Gastroesophageal sphincter (tissue), 4 donors: ENCODE measurements at regions not wholly inside any gene's neighbourhood (a gene's known extent, or its start where the extent isn't known, plus 50 kb on each side); places are given as distances from the start of the nearest gene placed in this dataset.

Experiments used
- ATAC-seq: fragments of 150-250 bp; one replicate; pipeline ENCODE4 v1.9.1; 2016; ENCODE audit warnings: mild to moderate bottlenecking, moderate library complexity
- H3K27ac ChIP-seq, 4 donors: fragments of 200-600 bp; sonication (generic) in 3 of 4; 1 replicate in 3 of 4; 2 replicates in 1 of 4; pipeline ENCODE4 v1.5.1; 2016 to 2019
- H3K27me3 ChIP-seq: fragments of 200-600 bp; sonication (generic); one replicate; pipeline ENCODE4 v1.5.1; 2019
- H3K36me3 ChIP-seq, 2 donors: fragments of 200-600 bp; sonication (generic); one replicate each; pipeline ENCODE4 v1.5.1; 2019; ENCODE audit warnings: control low read depth in 1 of 2
- H3K4me1 ChIP-seq, 3 donors: fragments of 200-600 bp; sonication (generic); 1 replicate in 2 of 3; 2 replicates in 1 of 3; pipeline ENCODE4 v1.5.1; 2016 to 2019; ENCODE audit warnings: control low read depth in 2 of 3
- H3K4me3 ChIP-seq, 2 donors: fragments of 200-600 bp; sonication (generic); one replicate each; pipeline ENCODE4 v1.5.1; 2019; ENCODE audit warnings: mild to moderate bottlenecking in 1 of 2, moderate library complexity in 1 of 2
- H3K9me3 ChIP-seq, 3 donors: fragments of 200-600 bp; sonication (generic); one replicate each; pipeline ENCODE4 v1.5.1; 2017 to 2019; ENCODE audit warnings: control low read depth in 2 of 3
- EP300 ChIP-seq: sonication (generic); formaldehyde crosslinking; IDR thresholded peaks from one replicate; pipeline ENCODE4 v1.6.1; 2017; ENCODE audit warnings: antibody characterized with exemption, mild to moderate bottlenecking
- POLR2A ChIP-seq, 2 donors: fragments of 450-650 bp; IDR thresholded peaks; one replicate each; pipeline ENCODE4 v1.6.1; 2017; ENCODE audit warnings: antibody characterized with exemption in 2 of 2, mild to moderate bottlenecking in 2 of 2, moderate library complexity in 1 of 2
- POLR2AphosphoS5 ChIP-seq: sonication (generic); formaldehyde crosslinking; IDR thresholded peaks from one replicate; pipeline ENCODE4 v1.6.1; 2017; ENCODE audit warnings: antibody characterized with exemption
- WGBS, 2 donors: methylation state at CpG; one replicate each; pipeline ENCODE4 v1.1.5; 2018; ENCODE audit warnings: low coverage in 1 of 2; 5-methylcytosine and 5-hydroxymethylcytosine counted together
- TF ChIP-seq, protein P1 (sequence below), 4 experiments: fragments of 200-600 bp in 2 of 4; fragments of 450-650 bp in 2 of 4; sonication (generic) in 1 of 4; IDR thresholded peaks; one replicate each; pipeline ENCODE4 v1.5.1; 2017 to 2019; ENCODE audit warnings: antibody characterized with exemption in 4 of 4, mild to moderate bottlenecking in 2 of 4, moderate library complexity in 2 of 4

DNA sequence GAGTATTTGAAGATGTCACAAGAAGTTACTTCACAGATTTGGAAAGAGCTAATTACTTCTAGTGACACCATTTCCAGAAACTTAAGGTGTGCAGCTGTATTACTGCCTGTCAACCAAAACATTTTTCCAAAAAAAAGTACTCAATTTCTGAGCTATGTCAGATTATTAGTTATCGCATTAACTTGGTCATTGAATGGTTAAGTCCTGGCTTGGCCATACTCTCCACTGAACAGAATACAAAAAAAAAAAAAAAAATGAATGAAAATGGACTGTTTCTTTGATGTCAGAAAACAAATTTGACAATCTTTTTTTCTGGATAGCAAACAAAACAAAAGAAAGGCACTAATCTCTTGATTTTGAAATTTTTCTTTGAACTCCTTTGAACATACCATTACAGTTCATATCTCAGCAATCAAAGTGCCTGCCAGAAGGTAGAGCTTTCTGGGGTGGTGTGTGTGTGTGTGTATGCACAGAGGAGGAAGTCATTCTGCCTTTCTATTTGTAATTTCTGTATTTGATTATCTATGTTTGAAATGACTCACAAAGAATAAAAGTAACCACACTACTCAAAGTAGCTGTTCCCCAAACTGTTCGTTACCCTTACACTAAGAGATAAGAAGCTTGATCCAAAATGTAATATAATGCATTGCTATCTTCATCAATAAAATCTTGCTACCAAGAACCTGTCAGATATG is 210.8 kb upstream of the FUT9 start:
- Histone ChIP-seq H3K36me3 (no peaks in the 10 kb centered on the region), H3K27ac (no peak overlapping the region), H3K27me3 (no peaks in the 10 kb centered on the region), H3K4me3 (no peak overlapping the region), H3K9me3 (no peaks in the 10 kb centered on the region), H3K4me1 (no peaks in the 10 kb centered on the region)
- ATAC-seq, result no peak
- TF ChIP-seq EP300 (no peak), POLR2AphosphoS5 (no peak), POLR2A (IDR thresholded peaks at IDR 0.05) (no peak)
- TF ChIP-seq, protein P1, sequence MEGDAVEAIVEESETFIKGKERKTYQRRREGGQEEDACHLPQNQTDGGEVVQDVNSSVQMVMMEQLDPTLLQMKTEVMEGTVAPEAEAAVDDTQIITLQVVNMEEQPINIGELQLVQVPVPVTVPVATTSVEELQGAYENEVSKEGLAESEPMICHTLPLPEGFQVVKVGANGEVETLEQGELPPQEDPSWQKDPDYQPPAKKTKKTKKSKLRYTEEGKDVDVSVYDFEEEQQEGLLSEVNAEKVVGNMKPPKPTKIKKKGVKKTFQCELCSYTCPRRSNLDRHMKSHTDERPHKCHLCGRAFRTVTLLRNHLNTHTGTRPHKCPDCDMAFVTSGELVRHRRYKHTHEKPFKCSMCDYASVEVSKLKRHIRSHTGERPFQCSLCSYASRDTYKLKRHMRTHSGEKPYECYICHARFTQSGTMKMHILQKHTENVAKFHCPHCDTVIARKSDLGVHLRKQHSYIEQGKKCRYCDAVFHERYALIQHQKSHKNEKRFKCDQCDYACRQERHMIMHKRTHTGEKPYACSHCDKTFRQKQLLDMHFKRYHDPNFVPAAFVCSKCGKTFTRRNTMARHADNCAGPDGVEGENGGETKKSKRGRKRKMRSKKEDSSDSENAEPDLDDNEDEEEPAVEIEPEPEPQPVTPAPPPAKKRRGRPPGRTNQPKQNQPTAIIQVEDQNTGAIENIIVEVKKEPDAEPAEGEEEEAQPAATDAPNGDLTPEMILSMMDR (IDR thresholded peaks at IDR 0.05), result no peak
- whole genome bisulfite sequencing, 2 donors, result 67 to 89% methylated on average over 1 to 2 of the region's 2 CpGs

DNA sequence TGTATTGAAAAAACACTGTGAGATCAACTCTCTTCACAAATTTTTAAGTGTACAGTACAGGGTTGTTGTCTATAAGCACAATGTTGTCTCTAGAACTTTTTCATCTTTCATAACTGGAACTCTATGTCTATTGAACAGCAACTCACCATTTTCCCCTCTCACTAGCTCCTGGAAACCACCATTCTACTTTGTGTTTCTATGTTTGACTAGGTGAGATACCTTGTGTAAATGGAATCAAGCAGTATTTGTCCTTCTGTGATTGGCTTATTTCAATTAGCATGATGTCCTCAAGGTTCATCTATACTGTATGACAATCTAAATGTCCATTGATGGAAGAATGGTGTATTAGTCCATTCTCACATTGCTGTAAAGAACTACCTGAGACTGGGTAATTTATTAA is 210.1 kb upstream of the FUT9 start:
- Histone ChIP-seq H3K36me3 (no peaks in the 10 kb centered on the region), H3K4me1 (no peaks in the 10 kb centered on the region), H3K9me3 (no peaks in the 10 kb centered on the region), H3K27me3 (no peaks in the 10 kb centered on the region), H3K27ac (no peak overlapping the region), H3K4me3 (no peak overlapping the region)
- no peak for ATAC-seq
- TF ChIP-seq EP300 (no peak), POLR2A (IDR thresholded peaks at IDR 0.05) (no peak), POLR2AphosphoS5 (no peak)
- TF ChIP-seq, protein P1 (IDR thresholded peaks at IDR 0.05), result no peak

DNA sequence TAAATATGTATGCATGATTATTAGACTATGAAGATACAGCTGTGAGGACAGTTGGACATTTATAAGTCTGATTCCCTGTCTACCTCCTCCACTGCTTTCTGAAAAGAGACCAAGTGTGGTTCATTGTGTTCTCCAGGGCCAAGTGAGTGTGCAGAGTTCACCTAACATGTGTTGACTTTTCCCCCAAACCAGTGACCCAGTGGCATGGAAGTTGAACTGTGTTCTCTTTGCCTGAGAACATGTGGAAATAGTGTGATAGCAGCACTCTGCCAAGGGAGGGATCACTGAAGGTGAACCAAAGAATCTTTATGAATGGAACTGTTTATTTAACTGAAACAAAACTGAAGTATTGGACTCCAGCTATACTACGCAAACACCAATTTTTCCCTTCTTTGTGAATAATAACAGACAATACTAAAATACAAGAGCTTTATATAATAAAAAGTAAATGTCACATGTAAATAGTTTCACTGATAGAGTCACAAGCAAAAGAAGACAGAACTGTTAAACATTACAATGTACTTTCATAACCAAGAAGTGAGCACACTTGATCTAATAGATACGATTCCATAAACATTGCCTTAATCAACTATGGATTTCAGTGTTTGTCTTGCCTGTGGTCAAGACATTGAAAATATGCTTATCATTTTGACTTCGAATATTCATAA is 200.3 kb upstream of the FUT9 start:
- TF ChIP-seq EP300 (no peak), POLR2A (IDR thresholded peaks at IDR 0.05) (no peak), POLR2AphosphoS5 (no peak)
- TF ChIP-seq, protein P1 (IDR thresholded peaks at IDR 0.05), result no peak
- H3K4me3 ChIP-seq, result no peak overlapping the region
- H3K36me3 ChIP-seq, result no peaks in the 10 kb centered on the region
- no peaks in the 10 kb centered on the region for H3K9me3 ChIP-seq
- WGBS, 2 donors, result 71 to 76% methylated on average over 3 of the region's 3 CpGs
- no peaks in the 10 kb centered on the region for H3K27me3 ChIP-seq
- no peaks in the 10 kb centered on the region for H3K4me1 ChIP-seq
- no peak overlapping the region for H3K27ac ChIP-seq
- no peak for ATAC-seq

DNA sequence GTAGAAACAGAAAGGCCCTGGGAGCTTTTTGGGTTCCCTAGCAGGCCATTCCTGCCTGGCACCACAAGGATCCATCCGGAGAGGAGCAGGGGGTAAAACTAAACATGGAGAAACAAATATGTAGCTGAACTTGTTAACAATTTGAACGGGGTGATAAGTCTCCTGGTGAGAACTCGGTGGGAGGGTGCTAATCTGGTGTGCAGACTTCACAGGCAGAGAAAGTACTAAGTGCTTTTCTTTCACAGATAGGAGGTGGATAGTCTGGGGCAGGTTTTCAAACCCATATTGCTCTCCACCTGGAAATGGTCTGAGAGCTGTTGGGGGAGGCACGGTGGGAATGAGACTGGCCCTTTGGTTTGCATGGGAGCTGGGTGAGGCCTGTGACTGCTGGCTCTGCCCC is 196.3 kb upstream of the FUT9 start:
- Histone ChIP-seq H3K27ac (no peak overlapping the region), H3K4me3 (no peak overlapping the region), H3K27me3 (no peaks in the 10 kb centered on the region), H3K36me3 (no peaks in the 10 kb centered on the region), H3K4me1 (no peaks in the 10 kb centered on the region), H3K9me3 (no peaks in the 10 kb centered on the region)
- no peak for TF ChIP-seq POLR2A (IDR thresholded peaks at IDR 0.05)
- TF ChIP-seq EP300, result no peak
- TF ChIP-seq, protein P1 (IDR thresholded peaks at IDR 0.05), result no peak
- no peak for TF ChIP-seq POLR2AphosphoS5
- no peak for ATAC-seq
- 35 to 40% methylated on average over 3 to 4 of the region's 4 CpGs for WGBS, 2 donors

DNA sequence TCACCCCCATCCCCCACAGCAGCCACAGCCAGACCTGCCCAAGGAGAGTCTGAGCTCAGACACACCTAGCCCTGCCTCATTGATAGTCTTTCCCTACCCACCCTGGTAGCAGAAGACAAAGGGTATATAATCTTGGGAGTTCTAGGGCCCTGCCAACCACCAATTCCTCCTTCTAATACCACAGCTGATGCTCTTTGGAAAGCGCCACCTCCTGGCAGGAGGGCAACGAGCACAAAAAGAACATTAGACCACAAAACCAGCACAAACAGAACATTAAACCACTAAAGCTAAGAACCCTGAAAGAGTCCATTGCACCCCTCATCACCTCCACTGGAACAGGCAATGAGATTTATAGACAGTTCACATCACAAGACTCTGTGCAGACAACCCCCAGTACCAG is 195.8 kb upstream of the FUT9 start:
- TF ChIP-seq POLR2AphosphoS5 (no peak), EP300 (no peak), POLR2A (IDR thresholded peaks at IDR 0.05) (no peak)
- TF ChIP-seq, protein P1 (IDR thresholded peaks at IDR 0.05), result no peak
- H3K36me3 ChIP-seq, result no peaks in the 10 kb centered on the region
- no peak overlapping the region for H3K27ac ChIP-seq
- 43% methylated on average over 1 of the region's 2 CpGs; no CpG with 5 or more reads in 1 of the 2 donors for WGBS, 2 donors
- ATAC-seq, result no peak
- peaks cover 0 to 4% (median 0%) of the 10 kb centered on the region in 3 donors for H3K9me3 ChIP-seq
- no peak overlapping the region for H3K4me3 ChIP-seq
- H3K27me3 ChIP-seq, result no peaks in the 10 kb centered on the region
- H3K4me1 ChIP-seq, result no peaks in the 10 kb centered on the region
